Endothelial cell of hepatic sinusoid (primary cell): ENCODE measurements at regions not wholly inside any gene's neighbourhood (a gene's known extent, or its start where the extent isn't known, plus 50 kb on each side); places are given as distances from the start of the nearest gene placed in this dataset.
"Not testable (repeated sequence)": the region's sequence is repeated elsewhere in the genome, so short reads cannot be mapped to it uniquely, and the experiment has no call there.

Experiments used
- in situ Hi-C: cut with HindIII; loops from 2 replicates; pipeline ENCODE4 v1.10.0; 2017; ENCODE audit warnings: low sequenced_read_pairs

DNA sequence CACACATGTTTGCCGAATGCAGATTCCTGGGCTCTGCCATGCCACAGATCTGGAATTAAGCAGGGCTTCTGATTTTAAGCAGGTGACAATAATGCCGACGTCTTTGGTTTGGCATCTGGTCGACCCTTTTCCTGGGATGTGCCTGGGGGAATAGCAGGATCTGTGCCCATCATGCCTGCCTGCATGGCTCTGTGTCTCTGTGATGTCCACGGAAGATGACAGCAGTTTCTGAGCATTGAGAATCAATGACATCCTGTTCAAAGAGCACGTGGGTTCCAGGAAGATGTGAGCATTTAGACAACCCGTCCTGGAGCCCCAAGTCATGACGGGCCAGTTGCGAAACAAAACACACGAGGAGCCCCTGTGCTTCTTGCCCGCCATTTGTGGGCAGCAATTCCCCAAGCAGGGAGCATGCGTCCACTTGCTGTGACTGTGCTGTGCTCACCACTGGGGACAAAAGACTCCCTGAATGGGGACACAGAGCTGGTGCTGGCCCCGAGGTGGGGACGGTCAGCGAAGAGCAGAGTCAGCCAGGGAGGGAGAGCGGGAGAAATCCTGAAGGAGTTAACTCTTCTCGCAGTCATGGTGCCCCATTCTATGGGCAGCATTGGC lies 110.1 kb downstream of the ERMARD start:
- in situ Hi-C loops, result no loop called here

DNA sequence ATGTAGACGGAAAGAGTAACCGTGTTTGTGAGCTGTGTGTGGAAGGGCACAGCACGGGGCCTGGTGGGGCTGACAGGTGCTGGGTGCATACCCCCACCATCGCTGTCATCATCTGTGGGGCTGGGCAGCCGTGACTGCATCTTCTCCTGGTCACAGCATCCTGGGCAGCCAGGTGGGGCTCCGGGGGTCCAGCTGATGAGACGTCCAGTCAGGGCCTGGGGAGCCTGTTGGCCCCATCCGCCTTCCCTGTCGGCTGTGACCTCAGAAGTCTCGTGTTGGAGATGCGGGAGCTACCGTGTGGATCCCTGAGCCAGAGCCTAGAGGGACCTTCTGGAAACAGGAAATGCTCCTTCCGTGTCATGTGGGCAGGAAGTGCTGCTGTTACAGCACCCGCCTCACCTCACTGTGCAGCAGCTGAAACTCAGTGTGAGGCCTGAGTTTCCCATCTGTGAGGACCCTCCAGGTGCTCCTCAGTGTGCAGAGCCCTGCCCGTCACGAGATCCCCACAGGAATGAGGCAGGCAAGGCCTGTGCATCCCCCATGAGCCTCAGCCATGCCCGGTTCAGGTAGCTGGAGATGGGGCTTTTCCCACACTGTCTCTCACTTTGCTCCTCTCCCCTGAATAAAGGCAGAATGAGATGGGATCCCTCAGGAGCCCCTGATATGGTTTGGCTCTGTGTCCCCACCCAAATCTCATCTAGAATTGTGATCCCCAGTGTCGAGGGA lies 108.7 kb downstream of the ERMARD start:
- in situ Hi-C loops, result no loop called here

DNA sequence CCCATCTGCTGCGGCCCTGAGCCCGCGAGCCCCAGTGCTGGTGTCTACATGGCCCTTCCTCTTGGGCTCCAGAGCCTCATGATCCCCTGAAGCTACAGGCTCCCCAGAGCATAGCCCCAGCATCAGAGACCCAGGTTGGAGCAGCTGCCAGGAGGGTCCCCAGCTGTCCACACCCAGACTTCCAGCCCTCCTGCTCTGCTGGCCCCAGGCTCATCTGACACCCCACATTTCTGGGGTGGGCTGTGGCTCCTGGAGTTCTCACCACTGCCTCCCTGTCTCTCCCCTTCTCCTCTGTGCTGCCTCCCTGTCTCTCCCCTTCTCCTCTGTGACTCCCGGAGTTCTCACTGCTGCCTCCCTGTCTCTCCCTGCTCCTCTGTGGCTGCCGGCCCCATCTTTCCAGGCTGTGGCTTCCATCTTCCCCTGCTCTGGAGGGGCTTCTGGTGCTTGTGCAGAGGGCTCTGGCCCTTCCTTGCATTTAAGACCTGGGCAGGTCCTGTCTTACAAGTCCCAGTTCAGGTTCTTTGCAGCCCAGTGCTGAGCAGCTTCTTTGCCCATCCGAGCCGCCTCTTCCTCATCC lies 108.1 kb downstream of the ERMARD start:
- in situ Hi-C loops, result no loop called here

DNA sequence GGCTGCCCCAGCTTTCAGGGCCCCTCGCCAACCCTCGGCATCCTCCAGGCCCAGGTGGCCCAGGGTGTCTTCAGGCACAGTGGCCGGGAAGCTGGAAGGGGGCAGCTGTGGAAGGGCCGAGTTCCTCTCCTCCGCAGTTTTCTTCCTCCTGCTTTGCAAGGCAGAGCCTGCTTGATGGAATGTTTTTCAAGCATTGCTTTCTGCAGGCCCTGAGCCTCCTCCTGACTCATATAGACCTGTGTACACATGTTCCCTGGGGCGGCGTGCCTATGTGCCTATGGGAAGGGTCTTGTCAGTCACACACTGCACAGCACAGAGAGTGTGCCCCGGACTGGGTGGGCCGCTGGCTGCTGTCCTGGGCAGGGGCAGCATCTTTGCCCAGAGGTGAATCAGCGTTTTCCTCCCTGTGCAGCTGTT lies 107.5 kb downstream of the ERMARD start:
- in situ Hi-C loops, result no loop called here

DNA sequence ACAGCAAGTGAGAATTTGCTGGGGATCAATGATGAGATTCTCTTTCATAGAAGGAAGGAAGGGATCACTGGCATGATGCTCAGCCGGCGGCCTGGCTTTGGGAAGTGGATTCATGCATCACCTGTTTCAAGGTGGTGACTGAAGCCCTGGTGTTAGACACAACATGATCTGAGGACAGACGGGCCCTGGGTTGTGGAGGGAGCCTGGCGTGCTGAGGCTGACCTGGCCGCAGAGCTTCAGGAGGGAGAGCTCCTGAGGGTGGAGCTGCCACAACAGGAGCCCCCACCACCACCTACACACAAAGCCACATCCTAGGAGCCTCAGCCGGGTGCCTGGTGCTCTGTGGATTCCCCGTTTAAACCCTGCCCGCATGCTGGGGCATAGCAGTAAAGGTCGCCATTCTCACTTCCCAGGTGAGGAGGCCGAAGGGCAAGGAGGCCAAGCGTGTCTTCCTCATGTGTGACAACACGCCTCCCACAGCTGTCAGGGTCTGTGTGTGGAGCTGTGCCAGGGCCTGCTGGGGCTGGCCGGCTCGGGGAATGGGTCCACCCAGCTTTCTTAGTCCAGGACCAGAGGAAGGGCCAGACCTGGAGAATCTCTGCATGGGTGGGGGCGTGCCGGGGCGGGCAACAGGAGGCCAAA lies 107.0 kb downstream of the ERMARD start:
- in situ Hi-C loops, result no loop called here

DNA sequence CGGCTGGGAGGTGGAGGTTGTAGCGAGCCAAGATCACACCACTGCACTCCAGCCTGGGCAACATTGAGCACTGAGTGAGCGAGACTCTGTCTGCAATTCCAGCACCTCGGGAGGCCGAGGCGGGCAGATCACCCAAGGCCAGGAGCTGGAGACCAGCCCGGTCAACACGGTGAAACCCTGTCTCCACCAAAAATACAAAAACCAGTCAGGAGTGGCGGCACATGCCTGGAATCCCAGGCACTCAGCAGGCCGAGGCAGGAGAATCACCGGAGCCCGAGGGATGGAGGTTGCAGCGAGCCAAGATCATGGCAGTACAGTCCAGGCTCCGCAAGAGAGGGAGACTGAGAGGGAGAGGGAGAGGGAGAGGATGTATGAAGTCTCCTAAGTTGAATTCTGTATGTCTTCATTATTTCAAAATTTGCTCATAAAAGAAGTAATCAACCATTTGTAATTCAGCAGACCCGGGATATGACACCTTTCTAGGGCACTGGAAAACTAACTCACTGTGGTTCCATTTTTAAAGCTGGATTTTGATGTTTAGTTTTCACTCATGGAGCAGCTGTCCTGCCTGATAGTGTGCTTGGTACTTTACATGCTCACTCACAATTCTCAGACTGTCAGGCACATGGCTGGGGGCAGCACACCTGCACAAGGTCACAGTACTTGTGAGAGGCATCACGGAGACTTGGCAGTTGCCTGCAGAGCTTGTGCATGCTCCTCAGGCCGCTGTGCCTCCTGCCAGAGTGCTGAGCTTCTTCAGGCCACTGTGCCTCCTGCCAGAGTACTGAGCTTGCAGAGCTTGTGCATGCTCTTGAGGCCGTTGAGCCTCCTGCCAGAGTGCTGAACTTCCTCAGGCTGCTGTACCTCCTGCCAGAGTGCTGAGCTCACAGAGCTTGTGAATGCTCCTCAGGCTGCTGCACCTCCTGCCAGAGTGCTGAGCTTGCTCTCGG lies 106.2 kb downstream of the ERMARD start:
- in situ Hi-C loops, result no loop called here

DNA sequence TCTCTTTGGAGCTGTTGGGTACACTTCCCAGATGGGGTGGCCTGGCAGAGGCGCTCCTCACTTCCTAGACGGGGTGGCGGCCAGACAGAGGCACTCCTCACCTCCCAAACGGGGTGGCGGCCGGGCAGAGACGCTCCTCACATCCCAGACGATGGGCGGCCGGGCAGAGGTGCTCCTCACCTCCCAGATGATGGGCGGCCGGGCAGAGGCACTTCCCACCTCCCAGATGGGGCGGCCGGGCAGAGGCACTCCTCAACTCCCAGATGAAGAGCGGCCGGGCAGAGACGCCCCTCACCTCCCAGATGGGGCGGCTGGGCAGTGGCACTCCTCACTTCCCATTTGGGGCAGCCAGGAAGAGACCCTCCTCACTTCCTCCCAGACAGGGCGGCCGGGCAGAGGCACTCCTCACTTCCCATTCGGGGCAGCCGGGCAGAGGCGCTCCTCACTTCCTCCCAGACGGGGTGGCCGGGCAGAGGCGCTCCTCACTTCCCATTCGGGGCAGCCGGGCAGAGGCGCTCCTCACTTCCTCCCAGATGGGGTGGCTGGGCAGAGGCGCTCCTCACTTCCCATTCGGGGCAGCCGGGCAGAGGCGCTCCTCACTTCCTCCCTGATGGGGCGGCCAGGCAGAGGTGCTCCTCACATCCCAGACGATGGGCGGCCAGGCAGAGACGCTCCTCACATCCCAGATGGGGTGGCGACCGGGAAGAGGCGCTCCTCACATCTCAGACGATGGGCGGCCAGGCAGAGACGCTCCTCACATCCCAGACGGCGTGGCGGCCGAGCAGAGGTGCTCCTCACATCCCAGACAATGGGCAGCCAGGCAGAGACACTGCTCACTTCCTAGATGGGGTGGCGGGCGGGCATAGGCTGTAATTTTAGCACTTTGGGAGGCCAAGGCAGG lies 105.3 kb downstream of the ERMARD start:
- in situ Hi-C loops, result not testable (repeated sequence)

DNA sequence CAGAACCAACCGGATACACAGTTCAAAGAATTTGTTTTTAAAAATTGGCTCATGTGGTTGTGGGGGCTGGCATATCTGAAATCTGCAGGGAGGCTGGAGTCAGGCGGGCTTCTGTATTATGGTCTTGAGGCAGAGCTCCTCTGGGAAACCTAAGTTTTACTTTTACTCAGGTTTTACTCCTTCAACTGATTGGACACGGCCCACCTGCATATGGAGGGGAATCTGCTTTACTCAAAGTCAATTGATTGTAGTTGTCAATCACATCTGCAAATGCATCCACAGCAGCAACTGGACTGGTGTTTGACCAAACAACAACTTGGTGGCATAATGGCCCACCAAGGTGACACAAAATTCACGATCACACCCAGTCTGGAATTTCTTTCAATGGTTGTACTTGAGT lies 103.4 kb downstream of the ERMARD start:
- in situ Hi-C loops, result no loop called here

DNA sequence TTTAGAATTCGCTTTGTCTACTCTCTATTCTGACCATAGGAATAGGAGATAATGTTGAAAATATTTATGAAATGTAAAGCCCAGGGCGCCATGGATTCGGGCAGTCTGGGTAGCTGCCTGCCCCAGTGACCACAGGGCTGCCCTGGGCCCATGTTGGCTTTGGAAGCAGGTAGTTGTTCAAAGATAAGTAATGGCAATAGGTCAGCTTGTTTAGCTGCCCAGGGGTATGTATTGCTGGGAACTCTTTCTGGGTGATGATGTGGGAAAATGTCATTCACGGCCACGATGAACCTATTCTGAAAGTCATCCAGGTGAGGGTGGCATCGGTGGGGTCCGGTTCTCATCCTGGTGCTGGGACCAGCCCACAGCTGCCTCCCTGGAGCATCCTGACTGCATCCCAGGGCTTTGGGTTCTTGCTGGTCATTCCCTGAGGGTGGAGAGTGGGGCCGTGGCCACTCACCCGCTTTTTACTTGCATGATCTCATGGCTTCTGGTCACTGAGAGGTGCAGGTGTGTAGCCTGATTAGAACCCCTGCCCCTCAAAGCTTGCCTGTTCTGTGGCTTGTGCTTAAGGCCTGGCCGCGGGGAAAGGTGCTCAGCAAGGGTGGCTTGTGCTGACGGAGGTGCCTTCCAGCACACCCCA lies 102.8 kb downstream of the ERMARD start:
- in situ Hi-C loops, result no loop called here

DNA sequence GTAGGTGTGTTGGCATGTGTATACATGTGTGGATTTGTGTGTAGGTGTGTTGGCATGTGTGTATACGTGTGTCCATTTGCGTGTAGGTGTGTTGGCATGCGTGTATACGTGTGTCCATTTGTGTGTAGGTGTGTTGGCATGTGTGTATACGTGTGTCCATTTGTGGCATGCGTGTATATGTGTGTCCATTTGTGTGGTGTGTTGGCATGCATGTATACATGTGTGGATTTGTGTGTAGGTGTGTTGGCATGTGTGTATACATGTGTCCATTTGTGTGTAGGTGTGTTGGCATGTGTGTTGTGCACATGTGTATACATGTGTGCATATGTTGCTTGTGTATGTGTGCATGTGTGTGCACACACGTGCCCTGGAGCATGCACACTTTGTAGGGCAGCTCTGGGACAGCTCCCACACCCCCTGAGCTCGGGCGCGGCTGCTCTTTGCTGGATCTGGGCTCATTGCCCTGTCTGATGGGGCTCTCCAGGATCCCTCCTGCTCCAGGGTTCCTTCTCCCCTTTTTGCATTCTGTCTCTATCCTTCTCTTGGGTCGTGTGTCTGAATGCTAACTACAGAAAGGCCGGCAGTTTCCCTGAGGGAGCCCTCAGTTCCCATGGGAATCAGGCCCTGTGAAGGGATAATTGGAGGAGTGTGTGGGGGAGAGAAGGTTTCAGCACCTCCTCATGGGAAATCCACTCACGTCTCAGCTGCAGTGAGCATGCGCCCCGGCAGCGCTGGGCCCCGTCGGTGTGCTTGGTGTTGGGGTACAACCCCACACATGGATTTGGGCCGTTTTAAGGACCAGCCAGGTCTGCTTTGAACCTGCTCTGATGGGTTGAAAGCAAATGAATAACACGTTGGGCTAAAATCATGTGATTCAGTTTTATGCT lies 102.0 kb downstream of the ERMARD start:
- in situ Hi-C loops, result no loop called here

DNA sequence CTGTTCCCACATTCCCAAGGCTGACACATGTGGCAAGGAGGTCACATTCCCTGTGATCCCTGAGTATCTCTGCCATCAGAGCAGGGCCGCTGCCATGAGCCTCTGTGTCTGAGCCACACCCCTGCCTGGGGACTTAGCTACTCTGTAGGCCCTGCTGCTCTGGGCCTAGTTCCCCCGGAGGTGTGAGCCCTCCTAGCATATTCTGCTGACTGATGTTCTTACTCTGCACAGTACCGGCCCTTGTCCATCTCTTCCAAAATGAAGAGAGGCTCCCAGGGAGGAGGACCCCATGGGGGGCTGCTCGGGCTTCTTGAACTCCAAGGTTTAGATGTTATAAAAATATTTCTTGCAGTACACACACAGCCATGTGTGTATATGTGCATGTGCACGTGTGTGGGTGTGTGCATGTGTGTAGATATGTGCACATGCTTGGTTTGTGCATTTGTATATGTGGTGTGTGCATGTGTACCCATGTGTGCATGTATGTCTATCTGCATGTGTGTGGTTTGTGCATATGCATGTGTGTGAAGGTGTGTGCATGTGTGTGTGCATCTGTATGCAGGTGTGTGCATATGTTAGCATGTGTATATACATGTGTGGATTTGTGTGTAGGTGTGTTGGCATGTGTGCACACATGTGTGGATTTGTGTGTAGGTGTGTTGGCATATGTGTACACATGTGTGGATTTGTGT lies 101.2 kb downstream of the ERMARD start:
- in situ Hi-C loops, result no loop called here

DNA sequence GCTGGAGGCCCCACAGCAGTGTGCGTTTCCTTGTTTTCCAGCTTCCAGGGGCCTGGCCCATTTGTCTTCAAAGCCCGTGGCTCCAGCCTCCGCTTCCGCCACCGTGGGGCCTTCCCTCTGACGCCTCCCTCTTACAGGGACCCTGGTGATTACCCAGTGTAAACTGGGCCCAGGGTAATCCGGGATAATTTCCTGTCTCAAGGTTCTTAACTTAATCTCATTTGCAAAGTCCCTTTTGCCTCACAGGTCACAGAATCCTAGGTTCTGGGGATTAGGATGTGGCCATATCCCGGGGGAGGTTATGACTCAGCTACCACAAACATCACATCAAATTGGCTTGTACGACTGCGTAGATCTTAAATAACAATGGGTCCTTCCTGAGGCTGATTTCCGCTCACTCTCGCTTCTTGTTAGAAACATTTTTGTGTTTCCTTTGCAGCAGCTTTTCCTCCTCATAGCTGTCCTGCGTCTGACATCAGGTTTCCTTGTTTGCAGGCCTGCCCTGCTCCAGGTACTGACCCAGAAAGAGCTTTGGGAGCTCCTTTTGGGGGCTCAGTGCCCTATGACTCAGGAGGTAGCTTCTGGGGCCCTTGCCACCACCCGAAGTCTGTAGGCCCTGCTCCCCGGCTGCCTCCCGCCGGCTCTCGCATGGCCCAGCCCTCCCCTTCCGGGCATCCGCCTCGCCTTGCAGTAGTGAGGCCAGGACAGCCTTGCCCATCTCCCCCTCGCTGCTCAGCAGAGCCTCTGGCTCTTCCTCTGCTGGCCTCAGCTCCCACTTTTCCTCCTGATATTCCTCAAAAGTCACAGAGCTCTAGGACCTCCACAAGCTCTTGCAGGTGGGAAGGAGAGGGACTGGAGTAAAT lies 100.5 kb downstream of the ERMARD start:
- in situ Hi-C loops, result no loop called here

DNA sequence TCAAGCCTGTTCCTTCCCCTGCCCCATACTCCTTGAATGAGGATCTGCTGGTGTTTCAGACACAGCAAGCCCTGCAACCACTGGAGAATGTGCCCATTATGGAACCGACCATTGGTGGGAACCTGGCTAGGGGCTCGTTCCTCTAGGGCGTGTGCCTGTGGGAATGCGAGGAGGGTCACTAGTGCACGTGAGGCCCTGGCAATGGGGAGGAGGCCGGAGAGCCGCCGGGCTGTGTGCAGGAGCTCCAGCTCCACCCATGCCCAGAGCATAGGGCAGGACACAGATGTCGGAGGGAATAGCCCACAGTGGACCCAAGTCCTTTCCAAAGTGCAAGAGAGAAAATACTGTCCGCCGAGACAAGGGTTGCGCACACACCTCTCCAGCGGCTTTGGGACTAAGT lies 99.3 kb downstream of the ERMARD start:
- in situ Hi-C loops, result no loop called here

DNA sequence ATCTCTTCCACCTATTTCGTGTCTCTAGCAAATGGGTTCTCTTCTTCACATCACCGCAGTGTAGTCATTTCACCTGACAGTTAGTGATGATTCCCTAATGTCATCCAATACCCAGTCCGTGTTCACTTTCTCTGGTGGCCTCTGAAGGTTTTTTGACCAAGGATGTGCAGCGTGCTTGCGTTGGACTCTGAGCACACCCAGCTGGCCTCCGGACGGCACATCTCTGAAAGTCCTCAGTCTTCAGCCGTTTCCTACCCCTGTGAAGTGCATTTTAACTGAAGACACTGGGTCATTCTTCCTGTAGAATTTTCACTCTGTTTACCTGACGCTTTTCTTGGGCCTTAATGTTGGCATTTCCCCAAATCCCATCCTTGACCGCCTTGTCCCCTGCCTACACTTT lies 98.7 kb downstream of the ERMARD start:
- in situ Hi-C loops, result no loop called here

DNA sequence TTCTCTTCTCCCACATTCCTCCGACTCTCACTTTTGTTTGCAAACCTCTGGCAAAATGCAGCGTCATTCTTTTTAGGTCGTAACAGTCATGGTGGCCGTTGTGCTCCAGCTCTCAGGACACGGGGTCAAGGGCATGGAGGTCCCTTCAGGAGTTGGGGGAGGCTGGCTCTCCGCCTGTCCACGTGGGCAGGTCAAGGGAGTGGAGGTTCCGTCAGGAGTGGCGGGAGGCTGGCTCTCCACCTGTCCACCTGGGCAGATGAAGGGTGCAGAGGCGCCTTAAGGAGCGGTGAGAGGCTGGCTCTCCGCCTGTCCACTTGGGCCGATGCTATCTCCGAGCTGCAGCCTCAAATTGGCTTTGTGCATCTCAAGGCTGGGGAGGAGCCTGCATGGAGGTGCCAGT lies 98.0 kb downstream of the ERMARD start:
- in situ Hi-C loops, result loop anchor here (25.0 kb wide), 1 partner anchor 413 kb away; no protein-coding TSS in a partner anchor

DNA sequence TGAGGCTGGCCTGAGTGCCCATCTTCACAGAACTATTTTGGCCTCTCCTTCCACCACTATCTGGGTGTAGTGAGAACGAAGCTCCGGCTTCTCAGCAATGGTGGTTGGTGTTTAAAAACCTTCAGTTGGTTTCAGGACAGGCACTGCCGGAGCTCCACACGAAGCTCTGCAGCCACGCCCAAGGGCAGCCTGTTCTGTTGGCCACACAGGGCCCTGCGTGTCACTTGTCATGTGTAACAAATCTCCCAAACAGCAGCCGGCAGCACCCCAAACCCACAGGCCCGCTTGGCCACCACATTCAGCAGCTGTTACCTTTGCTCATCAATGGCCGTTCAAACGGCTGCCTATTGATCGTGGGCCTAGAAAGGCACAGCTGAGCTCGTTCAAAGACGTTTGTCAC lies 97.5 kb downstream of the ERMARD start:
- in situ Hi-C loops, result loop anchor here (25.0 kb wide), 1 partner anchor 413 kb away; no protein-coding TSS in a partner anchor

DNA sequence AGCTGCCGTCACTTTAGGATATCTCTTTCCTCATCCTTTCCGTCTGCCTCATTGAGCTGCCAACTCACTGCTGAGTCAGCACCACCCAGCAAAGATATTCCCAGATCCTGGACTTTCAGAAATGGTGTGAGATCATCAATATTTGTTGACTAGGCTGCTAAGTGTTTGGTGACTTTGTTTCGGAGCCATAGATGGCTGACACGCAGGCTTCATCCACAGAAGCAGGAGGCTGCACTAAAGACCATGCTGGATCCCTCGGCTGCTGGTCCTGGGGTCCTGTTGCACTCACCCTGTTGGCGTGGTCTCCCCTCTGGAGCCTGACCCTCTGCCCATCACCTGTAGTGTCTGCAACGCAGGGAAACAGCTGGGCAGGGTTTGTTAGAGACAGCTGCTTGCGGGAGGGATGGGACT lies 96.5 kb downstream of the ERMARD start:
- in situ Hi-C loops, result loop anchor here (25.0 kb wide), 1 partner anchor 414 kb away; no protein-coding TSS in a partner anchor
